Stimulated activated CD4-positive, alpha-beta T cell treated with anti-CD3 and anti-CD28 coated beads, Interleukin-2, amount 100 ng/mL, for 48 hours (primary cell): ENCODE measurements at regions not wholly inside any gene's neighbourhood (a gene's known extent, or its start where the extent isn't known, plus 50 kb on each side); places are given as distances from the start of the nearest gene placed in this dataset.

ENCODE experiments used
- DNase-seq, 2 donors: peaks; one replicate each; pipeline ENCODE4 v3.0.0-alpha.2; 2020

DNA sequence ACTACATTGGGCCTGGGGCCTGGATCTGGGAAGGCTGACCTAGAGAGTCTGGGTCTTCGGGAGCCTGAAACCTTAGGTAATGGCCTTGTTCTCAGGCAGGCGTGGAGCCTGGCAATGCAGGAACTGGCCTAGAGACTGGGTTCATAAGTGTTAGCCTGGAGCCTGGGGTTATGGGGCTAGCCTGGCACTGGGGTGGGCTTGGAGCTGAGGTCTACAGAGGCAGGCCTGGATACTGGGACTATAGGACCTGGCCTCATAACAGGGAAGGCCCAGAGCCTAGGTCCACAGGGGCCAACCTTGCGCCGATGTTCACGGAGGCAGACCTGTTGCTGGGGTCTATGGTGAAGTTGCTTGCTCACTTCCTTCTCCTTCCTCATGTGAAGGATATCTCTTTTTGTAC is 843.8 kb upstream of the GJE1 start:
- DNase-seq = no peak

DNA sequence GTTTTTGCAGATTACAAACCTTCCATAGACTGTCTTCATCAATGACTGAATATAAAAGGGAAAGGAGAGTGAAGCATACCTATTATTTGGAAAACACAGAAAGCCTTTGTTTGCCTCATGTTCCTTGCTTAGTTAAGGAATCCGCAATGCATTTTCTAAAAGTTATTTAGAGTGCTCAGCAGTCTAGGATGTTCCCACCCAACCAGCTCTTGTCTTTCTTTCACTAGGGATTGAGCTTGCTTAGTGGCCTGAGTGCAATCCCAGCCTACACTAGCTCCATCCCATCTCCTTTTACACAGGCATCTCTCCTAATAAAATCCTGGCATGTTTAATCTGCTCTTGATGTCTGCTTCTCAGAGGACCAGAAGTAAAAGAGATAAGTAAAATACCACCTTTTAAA is 850.5 kb upstream of the GJE1 start:
- DNase-seq = no peak

DNA sequence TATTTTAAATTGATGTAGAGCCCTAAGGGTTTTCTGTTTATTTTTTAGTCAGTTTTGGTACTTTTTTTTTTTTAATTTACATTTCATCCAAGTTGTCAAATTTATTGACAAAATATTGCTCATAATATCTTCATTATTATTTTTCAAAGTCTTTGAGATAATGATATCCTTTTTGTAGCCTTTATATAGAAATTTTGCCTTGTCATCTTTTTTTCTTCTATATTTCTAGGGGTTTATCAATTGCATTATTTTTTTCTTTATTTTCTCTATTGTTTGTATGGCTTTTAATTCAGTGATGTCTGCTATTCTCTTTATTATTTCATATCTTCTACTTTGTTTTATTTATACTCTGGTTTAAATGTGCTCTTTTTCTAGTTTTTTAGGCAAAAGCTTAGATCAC is 863.0 kb upstream of the GJE1 start:
- no peak for DNase-seq

DNA sequence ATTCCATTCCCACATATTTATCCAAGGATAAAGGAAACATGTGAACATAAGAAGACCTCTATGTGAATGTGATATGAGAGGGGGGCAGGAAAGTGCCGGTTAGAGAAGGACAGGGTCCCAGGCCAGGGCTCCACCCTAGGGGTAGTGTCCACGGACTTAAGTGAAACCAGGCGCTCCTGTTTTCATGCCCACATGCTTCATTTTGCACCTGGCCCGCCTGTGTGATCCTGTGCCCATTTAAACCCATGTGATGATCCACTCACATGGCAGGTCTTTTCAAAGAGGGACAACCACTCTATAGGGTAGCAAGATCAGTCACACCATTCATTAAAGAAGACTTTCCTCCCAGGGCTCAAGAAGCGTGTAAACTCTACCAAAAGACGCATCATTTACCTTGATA is 865.3 kb upstream of the GJE1 start:
- DNase-seq = no peak

DNA sequence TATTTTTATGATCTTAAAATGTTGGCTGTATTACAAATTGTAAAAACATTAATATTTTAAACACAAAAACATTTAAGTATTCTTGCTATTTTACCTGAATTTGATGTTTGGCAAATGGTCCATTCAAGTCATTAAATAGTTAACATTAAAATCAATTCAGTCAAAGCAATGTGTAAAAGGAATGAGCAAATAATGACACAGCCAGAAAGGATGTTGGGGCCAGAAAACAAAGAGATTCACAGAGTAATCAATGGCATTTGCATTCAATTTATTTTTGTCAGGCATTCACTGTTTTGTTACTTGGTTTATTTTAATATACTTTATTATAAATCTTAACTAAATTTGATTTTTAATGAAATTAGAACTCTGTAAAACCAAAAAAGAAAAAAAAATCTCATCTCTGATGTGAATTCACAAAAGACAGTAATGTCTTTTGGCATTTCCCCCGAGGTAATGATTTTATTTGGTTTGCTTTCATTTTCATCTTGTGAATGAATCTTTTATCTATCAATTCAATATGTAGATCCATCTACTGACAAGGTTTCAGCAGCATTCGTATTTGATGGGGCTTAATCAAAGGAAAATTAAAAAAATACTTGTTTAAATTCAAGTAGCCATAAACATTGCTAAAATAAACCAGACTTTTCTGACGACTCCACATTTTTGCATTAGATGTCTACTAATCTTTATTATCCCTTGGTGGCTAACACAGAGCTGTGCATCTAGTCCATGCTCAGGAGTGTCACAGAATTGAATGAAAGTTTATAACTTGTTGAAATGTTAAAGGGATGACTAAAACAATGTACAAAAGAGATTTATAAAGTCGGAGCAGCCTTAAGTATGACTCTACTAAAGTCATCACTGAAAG is 866.7 kb upstream of the GJE1 start:
- no peak for DNase-seq

DNA sequence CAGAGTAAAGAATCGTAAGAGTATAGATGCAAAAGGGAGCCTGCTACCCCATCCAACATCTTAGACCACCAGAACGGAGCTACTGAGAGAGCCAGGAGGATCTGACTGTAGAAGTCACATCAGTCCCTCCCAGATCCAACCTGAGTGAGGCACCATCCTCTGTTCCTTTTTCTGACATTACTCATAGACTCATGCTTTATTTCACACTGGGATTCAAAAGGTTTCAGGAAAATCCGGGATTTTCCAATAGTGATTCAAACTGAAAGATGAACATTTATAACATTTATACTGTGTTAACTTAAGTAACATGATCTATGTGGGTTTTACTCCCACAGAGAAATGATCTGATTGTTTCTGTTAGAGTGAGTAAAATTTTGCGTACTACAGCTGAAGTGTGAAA is 868.6 kb upstream of the GJE1 start:
- no peak for DNase-seq

DNA sequence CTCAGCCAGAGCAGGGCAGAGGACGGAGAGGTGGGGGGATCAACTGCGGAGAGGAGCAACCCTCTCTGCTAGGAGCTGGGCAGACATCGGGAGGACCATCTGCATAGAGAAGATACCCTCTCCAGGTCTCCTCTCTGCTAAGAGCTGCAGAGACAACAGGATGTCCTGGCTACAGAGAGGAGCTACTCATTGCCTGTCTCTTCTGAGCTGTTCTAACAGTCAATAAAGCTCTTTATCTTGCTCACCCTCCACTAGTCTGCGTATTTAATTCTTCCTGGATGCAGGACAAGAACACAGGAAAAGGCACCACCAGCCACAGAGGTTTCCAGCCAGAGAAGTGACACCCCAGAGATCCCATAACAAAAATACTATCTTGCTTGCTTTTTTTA is 871.1 kb upstream of the GJE1 start:
- DNase-seq = no peak

DNA sequence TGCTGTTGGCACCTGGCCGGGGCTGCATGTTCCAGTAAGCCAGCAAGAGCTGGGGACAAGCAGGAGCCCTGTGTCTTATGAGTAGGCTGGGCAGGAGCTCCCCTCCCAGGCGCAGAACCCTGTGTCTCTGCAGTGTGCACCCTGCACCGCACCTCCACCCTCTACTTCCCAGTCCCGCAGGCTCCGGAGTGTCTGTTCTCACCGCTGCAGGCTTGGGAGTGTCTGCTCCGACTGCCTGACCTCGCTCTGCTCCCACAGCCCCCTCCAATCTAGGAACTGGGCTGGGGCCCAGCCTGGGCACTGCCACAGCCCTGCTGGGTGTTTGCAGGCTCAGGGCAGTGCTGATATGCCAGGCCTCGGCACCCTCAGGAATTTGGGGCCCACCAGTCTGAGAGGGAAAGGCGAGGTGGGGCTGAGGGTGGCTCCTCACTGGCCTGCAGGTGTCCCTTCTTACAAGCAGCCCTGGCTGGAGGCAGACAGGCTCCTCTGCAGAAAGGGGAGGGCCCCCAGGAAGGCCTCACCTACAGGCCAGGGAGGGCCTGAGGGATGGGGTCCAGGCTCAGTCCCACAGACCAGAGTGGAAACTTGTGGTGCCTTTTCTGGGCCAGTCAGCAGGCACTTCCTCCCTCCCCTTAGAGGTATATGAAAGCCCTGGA is 871.6 kb upstream of the GJE1 start:
- DNase-seq = no peak

DNA sequence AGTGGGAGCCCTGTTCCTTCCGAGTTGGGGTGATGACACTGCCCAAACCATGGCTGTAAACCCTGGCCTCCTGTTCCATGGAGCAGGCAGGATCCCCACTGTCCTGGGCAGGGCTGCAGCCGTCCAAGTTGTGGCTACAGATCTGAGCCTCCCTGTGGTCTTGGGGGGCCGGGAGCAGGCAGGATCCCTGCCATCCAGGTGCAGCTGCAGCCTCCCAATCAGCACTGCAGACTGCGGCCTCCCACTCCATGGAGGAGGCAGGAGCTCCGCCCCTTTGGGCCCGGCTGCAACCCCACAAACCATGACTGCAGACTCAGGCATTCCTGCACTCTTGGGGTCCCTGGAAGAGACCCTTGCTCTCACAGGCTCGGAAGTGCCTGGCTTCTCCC is 872.1 kb upstream of the GJE1 start:
- no peak for DNase-seq

DNA sequence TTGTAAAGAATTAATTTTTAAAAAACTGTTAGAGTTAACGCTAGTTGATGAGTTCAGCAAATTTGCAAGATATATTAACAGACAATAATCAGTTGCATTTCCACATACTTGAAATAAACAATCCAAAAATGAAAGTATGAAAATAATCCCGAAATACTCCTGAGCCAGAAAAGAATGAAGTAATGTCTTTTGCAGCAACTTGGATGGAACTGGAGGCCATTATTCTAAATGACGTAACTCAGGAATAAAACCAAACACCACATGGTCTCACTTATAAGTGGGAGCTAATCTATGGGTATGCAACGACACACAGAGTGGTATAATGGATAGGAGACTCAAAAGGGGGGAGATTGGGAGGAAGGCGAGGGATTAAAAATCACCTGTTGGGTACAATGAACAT is 872.9 kb upstream of the GJE1 start:
- DNase-seq = no peak

DNA sequence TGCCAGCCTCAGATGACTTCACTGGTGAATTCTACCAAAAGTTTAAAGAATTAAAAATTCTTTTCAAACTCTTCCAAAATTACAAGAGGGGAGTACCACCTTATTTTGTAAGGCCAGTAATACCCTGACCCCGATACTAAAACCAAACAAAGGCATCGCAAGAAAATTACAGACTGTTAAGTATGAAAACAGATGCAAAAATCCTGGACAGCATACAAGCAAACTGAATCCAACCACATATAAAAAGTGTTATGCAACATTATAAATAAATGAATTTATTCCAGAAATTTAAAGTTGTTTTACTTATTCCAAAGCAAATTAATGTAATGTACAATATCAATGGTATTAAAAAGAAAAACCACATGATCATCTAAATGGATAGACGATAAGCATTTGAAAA is 873.6 kb upstream of the GJE1 start:
- DNase-seq = no peak

DNA sequence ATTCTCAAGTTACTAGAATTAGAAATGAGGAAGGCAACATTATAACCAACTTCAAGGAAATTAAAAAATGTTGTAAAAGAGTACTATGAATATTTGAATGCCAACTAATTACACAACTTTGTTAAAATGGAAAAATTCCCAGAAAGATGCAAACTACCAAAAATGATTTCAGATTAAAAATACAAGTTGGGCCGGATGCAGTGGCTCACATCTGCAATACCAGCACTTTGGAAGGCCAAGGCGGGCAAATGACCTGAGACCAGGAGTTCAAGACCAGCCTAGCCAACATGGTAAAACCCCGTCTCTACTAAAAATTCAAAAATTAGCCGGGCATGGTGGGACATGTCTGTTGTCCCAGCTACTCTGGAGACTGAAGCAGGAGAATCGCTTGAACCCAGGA is 874.2 kb upstream of the GJE1 start:
- DNase-seq = no peak

DNA sequence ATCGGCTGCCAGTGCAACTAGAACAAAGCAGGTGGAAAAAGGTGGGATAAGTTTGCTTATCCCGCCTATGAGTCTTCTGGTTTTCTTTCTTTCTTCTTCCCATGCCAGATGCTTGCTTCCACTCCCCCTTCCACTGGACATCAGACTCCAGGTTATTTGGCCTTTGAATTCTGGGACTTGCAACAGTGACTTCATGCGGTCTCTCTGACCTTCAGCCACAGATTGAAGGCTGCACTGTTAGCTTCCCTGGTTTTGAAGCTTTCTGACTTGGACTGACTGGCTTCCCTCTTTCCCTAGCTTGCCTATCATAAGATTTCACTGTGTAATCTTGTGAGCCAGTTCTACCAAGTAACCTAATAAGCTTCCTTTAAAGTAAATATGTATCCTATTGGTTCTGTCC is 878.4 kb upstream of the GJE1 start:
- DNase-seq = no peak

DNA sequence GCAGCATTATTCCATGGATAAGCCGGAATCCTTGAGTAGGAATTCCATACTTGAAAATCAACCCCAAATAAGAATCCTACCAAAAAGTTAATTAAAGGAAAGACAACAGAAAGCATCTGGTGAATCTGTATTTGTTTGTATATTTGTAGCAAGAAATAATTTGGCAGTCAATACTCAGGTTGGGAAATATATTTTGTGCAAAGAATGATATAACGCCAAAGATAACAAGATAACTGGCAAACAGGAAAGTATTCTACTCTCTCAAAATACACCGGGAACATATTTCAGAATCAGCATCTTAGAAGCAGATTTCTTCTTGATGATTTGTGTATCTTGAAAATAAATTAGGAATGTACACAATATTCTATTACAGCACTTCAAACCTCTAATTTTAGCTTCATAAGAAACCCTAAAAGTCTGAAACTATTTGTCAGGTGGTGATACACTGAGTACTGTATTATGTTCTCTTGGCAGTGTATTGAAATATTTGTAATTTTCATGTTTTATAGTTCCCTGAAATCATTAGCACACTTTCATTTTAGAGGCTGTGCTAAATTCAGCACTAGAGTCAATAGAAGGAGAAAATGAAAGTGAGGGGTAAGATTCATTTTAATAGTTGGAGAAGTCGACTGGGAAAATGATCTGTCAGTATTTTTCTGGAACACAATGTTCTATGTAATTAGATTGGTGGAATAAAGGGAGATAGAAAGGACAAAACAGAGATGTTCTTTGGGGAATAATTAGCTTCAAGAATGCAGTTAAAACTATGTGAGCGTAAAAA is 879.7 kb upstream of the GJE1 start:
- no peak for DNase-seq

DNA sequence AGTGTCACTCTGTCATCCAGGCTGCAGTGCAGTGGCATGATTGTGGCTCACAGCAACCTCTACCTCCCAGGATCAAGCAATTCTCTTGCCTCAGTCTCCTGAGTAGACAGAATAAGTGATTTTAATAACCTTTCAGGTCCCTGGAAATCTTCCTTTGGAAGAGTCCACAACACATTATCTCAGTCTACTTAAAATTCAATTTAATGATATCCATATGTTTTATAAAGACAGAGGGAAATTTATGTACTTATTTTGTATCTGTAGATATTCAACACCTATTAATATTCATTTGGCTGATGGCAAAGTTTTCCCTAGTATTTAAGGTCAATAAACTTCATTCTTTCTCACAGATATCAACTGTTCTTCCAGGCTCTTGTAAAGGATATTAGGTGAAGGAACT is 881.4 kb upstream of the GJE1 start:
- no peak for DNase-seq

DNA sequence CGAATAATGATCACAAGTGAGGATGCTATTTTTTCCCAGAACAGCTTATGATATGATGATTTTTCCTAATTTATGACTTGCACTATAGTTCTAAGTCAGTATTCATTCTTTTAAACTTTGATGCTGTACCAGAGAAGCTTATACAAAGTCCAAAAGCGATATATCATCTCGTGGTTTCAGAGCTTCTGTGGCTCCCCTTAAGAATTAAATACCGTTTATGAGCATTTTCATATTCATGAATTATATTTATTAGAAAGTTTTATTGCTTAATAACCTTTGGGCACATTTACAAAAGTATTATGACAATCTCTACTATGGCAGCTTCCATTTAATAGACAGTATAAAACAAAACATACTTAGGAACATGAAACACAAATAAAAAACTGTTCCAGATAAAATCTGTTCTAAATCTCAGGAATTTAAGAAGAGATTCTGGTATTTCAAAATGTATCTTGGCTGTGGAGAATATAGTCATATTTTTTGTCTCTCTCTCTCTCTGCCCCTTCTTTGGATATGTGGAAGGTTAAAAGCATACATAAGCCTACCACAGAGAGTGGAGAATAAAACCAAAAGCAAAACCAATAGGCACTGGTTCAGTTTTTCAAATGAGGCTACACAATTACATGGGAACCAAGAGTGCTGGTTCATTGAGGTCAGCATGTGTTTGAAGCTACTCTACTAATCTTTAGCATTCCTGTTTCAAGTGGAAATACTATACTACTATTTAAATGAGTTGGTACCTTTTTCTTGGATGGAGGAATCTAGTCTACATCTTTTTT is 884.5 kb upstream of the GJE1 start:
- no peak for DNase-seq

DNA sequence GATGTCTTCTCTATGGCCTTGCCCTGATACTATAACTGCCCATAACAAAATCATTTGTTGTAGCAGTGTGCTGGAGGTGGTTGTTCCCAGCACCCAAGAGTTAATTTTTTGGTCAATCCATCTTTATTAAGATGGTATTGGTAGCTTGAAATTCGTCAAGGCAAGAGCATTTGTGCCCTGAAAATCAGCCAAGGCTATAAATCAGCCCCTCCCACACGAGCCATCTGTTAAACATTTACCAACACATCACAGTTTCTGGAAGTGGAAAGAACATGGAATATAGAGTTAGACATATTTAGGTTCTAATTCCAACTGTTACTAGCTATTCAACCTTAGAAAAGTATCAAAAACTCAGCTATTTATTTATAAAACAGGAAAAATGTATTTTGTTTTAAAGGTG is 888.4 kb upstream of the GJE1 start:
- no peak for DNase-seq

DNA sequence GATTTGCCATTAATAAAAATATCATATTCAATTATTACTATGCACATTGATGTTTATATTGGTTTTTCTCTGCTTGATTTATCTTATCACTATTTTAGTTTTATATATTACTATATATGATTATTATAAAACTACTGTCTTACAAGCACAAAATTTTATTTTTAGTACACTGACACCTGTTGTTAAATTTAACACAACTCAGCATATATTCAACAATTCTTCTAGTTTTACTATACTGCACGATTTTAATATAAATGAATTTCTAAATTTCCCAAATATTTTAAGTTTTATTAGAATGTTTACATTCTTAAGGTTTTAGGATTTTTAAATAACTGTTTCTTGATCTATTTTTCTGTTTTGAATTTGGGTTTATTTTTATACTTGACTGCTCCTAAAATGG is 889.8 kb upstream of the GJE1 start:
- no peak for DNase-seq

DNA sequence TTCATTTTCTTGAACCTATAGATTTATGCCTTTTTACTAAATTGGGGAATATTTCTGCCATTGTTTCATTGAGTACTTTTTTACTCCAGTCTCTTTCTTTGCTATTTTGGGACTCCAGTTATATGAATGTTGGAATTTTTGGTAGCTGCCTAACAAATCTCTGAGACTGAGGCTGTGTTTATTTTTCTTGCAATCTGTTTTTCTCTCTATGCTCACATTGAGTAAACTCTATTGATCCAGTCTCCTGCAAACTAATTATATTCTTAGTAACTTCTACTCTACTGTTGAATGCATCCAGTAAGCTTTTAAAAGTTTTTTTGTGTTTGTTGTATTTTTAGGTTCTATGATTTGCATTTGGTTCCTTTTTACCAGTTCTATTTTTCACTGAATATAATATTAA is 903.4 kb upstream of the GJE1 start:
- no peak for DNase-seq

DNA sequence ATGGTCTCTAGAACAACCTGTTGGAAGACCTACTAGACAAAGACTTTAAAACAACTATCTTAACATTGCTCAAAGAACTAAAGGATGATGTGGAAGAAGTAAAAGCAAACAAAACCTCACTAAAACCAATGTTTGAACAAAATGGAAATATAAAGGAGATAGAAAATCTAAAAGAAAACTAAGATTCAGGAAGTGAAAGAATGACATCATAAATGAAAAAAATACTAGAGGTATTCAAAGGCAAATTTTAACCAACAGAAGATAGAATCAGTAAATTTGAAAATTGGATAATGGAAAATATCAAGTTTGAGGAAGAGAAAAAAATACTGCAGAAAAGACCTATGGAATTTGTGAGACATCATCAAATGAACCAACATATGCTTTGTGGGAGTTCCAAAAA is 914.1 kb upstream of the GJE1 start:
- no peak for DNase-seq

DNA sequence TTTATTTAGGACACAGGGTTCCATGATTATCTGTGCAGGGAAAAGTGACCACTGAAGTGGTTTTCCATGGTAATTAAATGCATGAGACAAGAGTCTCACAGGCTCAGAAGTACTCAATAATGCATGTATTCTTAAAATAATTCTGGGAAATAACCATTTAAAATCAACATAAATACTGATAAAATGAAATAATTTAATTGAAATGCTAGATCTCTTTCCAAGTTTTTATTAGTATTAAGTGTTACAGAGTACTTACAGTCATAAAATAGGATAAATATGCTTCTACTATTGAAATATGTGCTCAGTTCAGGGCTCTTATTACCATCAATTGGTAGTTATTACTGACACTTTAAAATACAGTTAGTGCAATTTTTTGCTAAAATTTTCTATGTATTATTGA is 916.0 kb upstream of the GJE1 start:
- no peak for DNase-seq

DNA sequence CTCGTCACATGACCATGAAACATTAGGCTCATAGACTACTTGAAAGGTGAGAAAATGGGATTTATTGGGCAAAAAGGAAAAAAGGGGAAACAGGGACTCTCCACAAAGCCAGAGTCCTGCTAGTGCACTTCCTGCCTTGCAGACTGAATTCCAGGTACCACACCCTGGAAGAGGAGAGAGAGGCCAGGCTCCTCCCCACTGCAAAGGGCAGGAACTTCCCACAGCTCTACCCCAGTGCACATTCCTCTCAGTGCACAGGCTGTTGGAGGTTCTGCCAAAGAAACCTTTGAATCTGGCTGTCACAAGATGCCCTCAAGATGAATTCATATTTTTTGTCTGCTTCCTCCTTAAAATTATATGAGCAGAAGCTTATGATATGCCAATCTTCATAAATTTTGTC is 920.4 kb upstream of the GJE1 start:
- no peak for DNase-seq

DNA sequence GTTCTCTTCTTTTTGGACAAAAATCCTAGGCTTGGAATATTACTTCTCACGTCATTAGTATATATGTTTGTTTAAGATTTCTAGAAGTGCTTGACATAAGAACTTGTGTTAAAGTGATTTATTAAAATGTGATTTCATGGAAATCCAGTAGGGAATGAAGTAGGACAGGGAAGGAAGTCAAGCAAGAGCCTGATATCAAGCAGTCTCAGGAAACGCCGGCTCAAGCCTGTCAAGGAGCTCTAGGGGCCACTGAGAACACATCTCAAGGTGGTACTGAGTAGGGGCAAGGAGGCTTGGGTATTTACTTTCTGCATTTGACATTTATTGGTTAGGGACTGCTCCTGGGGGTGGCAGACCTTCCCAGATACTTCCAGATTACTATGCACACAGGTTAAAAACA is 920.9 kb upstream of the GJE1 start:
- no peak for DNase-seq
